ENCODE measurements at regions not wholly inside any gene's neighbourhood (a gene's known extent, or its start where the extent isn't known, plus 50 kb on each side); places are given as distances from the start of the nearest gene placed in this dataset.
"Not testable (repeated sequence)": the region's sequence is repeated elsewhere in the genome, so short reads cannot be mapped to it uniquely, and the experiment has no call there.

DNA sequence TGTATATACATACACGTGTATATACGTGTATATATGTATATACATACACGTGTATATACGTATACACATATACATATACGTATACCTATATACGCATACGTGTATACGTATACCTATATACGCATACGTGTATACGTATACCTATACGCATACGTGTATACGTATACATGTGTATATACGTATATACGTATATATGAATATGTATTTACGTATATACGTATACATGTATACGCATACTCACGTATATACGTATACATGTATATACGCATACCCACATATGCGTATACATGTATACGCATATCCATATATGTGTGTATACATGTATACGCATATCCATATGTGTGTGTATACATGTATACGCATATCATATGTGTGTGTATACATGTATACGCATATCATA lies 487.8 kb upstream of the TMEFF2 start:
- CTCF ChIA-PET; POLR2A ChIA-PET; H3K4me2 ChIP-seq (ENCODE audit: low read length); DNase-seq (ENCODE audit: low read depth, low spot score); H3K9me3 ChIP-seq (ENCODE audit: control insufficient read depth in 1 of 2, insufficient read depth in 1 of 2, low read depth in 1 of 2, low read length in 2 of 2); RAD21 ChIA-PET (ENCODE audit: low non-redundant PET in 1 of 2, low total read pairs in 2 of 2, uncharacterized antibody in 2 of 2, unreplicated experiment in 2 of 2); H3K79me2 ChIP-seq (ENCODE audit: insufficient read depth, low read length); H3K27me3 ChIP-seq (ENCODE audit: insufficient read depth, low read length); H3K4me1 ChIP-seq (ENCODE audit: control insufficient read depth in 1 of 2, insufficient read depth in 2 of 2, low read length in 2 of 2); H3K4me3 ChIP-seq (replicated peaks in 1 of 2; ENCODE audit: low read depth in 1 of 2, low read length in 2 of 2); H3K9me2 ChIP-seq (ENCODE audit: insufficient read depth); BruUV-seq (replicated peaks); H3K27ac ChIP-seq (ENCODE audit: low read depth, low read length); H4K20me1 ChIP-seq (ENCODE audit: insufficient read depth); intact Hi-C loops (cut with micrococcal nuclease); H3K36me3 ChIP-seq (ENCODE audit: control insufficient read depth in 1 of 2, insufficient read depth in 2 of 2, low read length in 2 of 2); H3K9ac ChIP-seq (ENCODE audit: low read length); ATAC-seq; H2AFZ ChIP-seq (ENCODE audit: low read depth, low read length, poor library complexity, severe bottlenecking): not testable (repeated sequence)

DNA sequence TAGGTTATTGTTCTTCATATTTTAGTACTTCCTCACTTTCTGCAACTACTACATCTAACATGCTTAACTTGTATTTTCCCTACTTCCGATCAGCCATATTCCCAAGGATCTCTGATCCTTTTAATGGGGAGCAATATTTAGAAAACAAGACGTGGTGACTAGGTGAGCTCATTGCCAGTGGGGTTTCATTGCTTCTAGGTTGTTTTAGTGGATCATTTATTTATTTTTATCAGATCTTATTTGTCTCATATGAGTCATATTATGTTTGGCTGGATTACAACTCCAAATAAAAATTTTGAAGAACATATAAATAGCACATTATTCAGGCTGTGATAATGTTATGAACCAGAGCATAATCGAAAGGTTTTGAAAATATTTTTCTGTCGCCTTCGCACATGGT lies 480.9 kb upstream of the TMEFF2 start:
- POLR2A ChIA-PET: no interaction called here
- BruUV-seq (replicated peaks): no TSS peak
- Histone ChIP-seq H3K79me2 (ENCODE audit: insufficient read depth, low read length) (no peaks in the 10 kb centered on the region), H3K27me3 (ENCODE audit: insufficient read depth, low read length) (no peaks in the 10 kb centered on the region), H3K36me3 (ENCODE audit: control insufficient read depth in 1 of 2, insufficient read depth in 2 of 2, low read length in 2 of 2) (no peaks in the 10 kb centered on the region), H3K9me2 (ENCODE audit: insufficient read depth) (no peaks in the 10 kb centered on the region), H4K20me1 (ENCODE audit: insufficient read depth) (no peaks in the 10 kb centered on the region), H3K4me1 (ENCODE audit: control insufficient read depth in 1 of 2, insufficient read depth in 2 of 2, low read length in 2 of 2) (no peaks in the 10 kb centered on the region), H3K4me3 (replicated peaks in 1 of 2; ENCODE audit: low read depth in 1 of 2, low read length in 2 of 2) (no peak overlapping the region), H3K9ac (ENCODE audit: low read length) (no peak overlapping the region), H3K9me3 (ENCODE audit: control insufficient read depth in 1 of 2, insufficient read depth in 1 of 2, low read depth in 1 of 2, low read length in 2 of 2) (no peaks in the 10 kb centered on the region), H2AFZ (ENCODE audit: low read depth, low read length, poor library complexity, severe bottlenecking) (no peak overlapping the region), H3K4me2 (ENCODE audit: low read length) (no peak overlapping the region), H3K27ac (ENCODE audit: low read depth, low read length) (no peak overlapping the region)
- ATAC-seq (no peak), DNase-seq (ENCODE audit: low read depth, low spot score) (no peak)
- CTCF ChIA-PET: no interaction called here
- intact Hi-C loops (cut with micrococcal nuclease): no loop called here
- RAD21 ChIA-PET (ENCODE audit: low non-redundant PET in 1 of 2, low total read pairs in 2 of 2, uncharacterized antibody in 2 of 2, unreplicated experiment in 2 of 2): no interaction called here
- TF ChIP-seq, protein P1, sequence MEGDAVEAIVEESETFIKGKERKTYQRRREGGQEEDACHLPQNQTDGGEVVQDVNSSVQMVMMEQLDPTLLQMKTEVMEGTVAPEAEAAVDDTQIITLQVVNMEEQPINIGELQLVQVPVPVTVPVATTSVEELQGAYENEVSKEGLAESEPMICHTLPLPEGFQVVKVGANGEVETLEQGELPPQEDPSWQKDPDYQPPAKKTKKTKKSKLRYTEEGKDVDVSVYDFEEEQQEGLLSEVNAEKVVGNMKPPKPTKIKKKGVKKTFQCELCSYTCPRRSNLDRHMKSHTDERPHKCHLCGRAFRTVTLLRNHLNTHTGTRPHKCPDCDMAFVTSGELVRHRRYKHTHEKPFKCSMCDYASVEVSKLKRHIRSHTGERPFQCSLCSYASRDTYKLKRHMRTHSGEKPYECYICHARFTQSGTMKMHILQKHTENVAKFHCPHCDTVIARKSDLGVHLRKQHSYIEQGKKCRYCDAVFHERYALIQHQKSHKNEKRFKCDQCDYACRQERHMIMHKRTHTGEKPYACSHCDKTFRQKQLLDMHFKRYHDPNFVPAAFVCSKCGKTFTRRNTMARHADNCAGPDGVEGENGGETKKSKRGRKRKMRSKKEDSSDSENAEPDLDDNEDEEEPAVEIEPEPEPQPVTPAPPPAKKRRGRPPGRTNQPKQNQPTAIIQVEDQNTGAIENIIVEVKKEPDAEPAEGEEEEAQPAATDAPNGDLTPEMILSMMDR (IDR thresholded peaks at IDR 0.05 in 2 of 3, conservative IDR thresholded peaks at IDR 0.05 in 1 of 3; ENCODE audit: borderline replicate concordance in 1 of 3, insufficient read depth in 1 of 3, low read depth in 2 of 3, low read length in 2 of 3): no peak
- TF ChIP-seq ZFX (IDR thresholded peaks at IDR 0.05): no peak
- no peak for TF ChIP-seq JUND (IDR thresholded peaks at IDR 0.05)
- TF ChIP-seq EGR1 (IDR thresholded peaks at IDR 0.05; ENCODE audit: low read depth): no peak
- TF ChIP-seq, protein P2, sequence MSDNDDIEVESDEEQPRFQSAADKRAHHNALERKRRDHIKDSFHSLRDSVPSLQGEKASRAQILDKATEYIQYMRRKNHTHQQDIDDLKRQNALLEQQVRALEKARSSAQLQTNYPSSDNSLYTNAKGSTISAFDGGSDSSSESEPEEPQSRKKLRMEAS (IDR thresholded peaks at IDR 0.05): no peak
- TF ChIP-seq SP1 (IDR thresholded peaks at IDR 0.05; ENCODE audit: low read depth): no peak
- TF ChIP-seq ELF1 (IDR thresholded peaks at IDR 0.05; ENCODE audit: borderline replicate concordance, low read depth): no peak
- no peak for TF ChIP-seq RAD21 (IDR thresholded peaks at IDR 0.05; ENCODE audit: low read depth)
- TF ChIP-seq POLR2A (IDR thresholded peaks at IDR 0.05; ENCODE audit: borderline replicate concordance, extremely low read depth, insufficient read depth, insufficient read length): no peak
- TF ChIP-seq FOSL1 (IDR thresholded peaks at IDR 0.05; ENCODE audit: low read depth): no peak
- TF ChIP-seq CBX3 (IDR thresholded peaks at IDR 0.05; ENCODE audit: low read depth): no peak
- no peak for TF ChIP-seq EZH2 (IDR thresholded peaks at IDR 0.05)
- no peak for TF ChIP-seq POLR2AphosphoS5 (IDR thresholded peaks at IDR 0.05; ENCODE audit: low read depth, low read length)
- TF ChIP-seq, protein P3, sequence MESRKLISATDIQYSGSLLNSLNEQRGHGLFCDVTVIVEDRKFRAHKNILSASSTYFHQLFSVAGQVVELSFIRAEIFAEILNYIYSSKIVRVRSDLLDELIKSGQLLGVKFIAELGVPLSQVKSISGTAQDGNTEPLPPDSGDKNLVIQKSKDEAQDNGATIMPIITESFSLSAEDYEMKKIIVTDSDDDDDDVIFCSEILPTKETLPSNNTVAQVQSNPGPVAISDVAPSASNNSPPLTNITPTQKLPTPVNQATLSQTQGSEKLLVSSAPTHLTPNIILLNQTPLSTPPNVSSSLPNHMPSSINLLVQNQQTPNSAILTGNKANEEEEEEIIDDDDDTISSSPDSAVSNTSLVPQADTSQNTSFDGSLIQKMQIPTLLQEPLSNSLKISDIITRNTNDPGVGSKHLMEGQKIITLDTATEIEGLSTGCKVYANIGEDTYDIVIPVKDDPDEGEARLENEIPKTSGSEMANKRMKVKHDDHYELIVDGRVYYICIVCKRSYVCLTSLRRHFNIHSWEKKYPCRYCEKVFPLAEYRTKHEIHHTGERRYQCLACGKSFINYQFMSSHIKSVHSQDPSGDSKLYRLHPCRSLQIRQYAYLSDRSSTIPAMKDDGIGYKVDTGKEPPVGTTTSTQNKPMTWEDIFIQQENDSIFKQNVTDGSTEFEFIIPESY (IDR thresholded peaks at IDR 0.05; ENCODE audit: extremely low read depth, insufficient replicate concordance, low read length): no peak
- TF ChIP-seq SIN3A (IDR thresholded peaks at IDR 0.05; ENCODE audit: low read depth): no peak
- TF ChIP-seq, protein P4, sequence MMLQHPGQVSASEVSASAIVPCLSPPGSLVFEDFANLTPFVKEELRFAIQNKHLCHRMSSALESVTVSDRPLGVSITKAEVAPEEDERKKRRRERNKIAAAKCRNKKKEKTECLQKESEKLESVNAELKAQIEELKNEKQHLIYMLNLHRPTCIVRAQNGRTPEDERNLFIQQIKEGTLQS (IDR thresholded peaks at IDR 0.05): no peak

Data from HCT116 (cell line).